A549 (cell line): ENCODE measurements at regions not wholly inside any gene's neighbourhood (a gene's known extent, or its start where the extent isn't known, plus 50 kb on each side); places are given as distances from the start of the nearest gene placed in this dataset.

ENCODE experiments used
- CEBPB ChIP-seq, 2 experiments: fragments of >200 bp in 1 of 2; sonication (Bioruptor Twin) in 1 of 2; formaldehyde crosslinking in 1 of 2; IDR thresholded peaks; 2 replicates each; pipeline ENCODE4 v1.6.1; 2012 to 2016
- CHD2 ChIP-seq: fragments of 150-350 bp; IDR thresholded peaks from 2 replicates; pipeline ENCODE4 v1.6.1; 2014; ENCODE audit warnings: low read length; ENCODE audit not compliant: partially characterized antibody
- EP300 ChIP-seq, 2 experiments: fragments of >200 bp; sonication (Bioruptor Twin); formaldehyde crosslinking; IDR thresholded peaks; 2 replicates in 1 of 2; 3 replicates in 1 of 2; pipeline ENCODE4 v1.6.1; 2016 to 2017
- HDAC2 ChIP-seq: fragments of 200-600 bp; sonication (generic); IDR thresholded peaks from 2 replicates; pipeline ENCODE4 v1.6.1; 2016
- MYC ChIP-seq: IDR thresholded peaks from 2 replicates; pipeline ENCODE4 v1.6.1; 2012; ENCODE audit warnings: mild to moderate bottlenecking, inconsistent platforms, low read length, improper control_type of control experiment, borderline replicate concordance
- POLR2A ChIP-seq: IDR thresholded peaks from 2 replicates; pipeline ENCODE4 v1.6.1; 2012; ENCODE audit warnings: mild to moderate bottlenecking, low read length
- RAD21 ChIP-seq, 2 experiments: fragments of >200 bp in 1 of 2; sonication (Bioruptor Twin) in 1 of 2; formaldehyde crosslinking in 1 of 2; IDR thresholded peaks in 1 of 2; conservative IDR thresholded peaks in 1 of 2; 2 replicates in 1 of 2; 3 replicates in 1 of 2; pipeline ENCODE4 v1.6.1; 2012 to 2018; ENCODE audit warnings: inconsistent platforms in 1 of 2
- SMC3 ChIP-seq: fragments of >200 bp; sonication (Bioruptor Twin); formaldehyde crosslinking; IDR thresholded peaks from 3 replicates; pipeline ENCODE4 v1.6.1; 2018; ENCODE audit warnings: inconsistent platforms
- TF ChIP-seq, protein P1 (sequence below): fragments of >200 bp; sonication (Bioruptor Twin); formaldehyde crosslinking; IDR thresholded peaks from 3 replicates; pipeline ENCODE4 v1.5.1; 2016
- TF ChIP-seq, protein P2 (sequence below): IDR thresholded peaks from 2 replicates; pipeline ENCODE4 v1.6.1; 2012

GRCh38 chr4:94116842-94117241 is 90.8 kb upstream of the SMARCAD1 start:
- no peak for TF ChIP-seq SMC3
- TF ChIP-seq, protein P1, sequence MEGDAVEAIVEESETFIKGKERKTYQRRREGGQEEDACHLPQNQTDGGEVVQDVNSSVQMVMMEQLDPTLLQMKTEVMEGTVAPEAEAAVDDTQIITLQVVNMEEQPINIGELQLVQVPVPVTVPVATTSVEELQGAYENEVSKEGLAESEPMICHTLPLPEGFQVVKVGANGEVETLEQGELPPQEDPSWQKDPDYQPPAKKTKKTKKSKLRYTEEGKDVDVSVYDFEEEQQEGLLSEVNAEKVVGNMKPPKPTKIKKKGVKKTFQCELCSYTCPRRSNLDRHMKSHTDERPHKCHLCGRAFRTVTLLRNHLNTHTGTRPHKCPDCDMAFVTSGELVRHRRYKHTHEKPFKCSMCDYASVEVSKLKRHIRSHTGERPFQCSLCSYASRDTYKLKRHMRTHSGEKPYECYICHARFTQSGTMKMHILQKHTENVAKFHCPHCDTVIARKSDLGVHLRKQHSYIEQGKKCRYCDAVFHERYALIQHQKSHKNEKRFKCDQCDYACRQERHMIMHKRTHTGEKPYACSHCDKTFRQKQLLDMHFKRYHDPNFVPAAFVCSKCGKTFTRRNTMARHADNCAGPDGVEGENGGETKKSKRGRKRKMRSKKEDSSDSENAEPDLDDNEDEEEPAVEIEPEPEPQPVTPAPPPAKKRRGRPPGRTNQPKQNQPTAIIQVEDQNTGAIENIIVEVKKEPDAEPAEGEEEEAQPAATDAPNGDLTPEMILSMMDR = no peak
- TF ChIP-seq CEBPB (IDR thresholded peaks at IDR 0.05) = no peak
- TF ChIP-seq EP300 (IDR thresholded peaks at IDR 0.05) = no peak
- TF ChIP-seq POLR2A = no peak
- TF ChIP-seq MYC = no peak
- TF ChIP-seq RAD21 (conservative IDR thresholded peaks at IDR 0.05 in 1 of 2, IDR thresholded peaks at IDR 0.05 in 1 of 2) = no peak
- TF ChIP-seq, protein P2, sequence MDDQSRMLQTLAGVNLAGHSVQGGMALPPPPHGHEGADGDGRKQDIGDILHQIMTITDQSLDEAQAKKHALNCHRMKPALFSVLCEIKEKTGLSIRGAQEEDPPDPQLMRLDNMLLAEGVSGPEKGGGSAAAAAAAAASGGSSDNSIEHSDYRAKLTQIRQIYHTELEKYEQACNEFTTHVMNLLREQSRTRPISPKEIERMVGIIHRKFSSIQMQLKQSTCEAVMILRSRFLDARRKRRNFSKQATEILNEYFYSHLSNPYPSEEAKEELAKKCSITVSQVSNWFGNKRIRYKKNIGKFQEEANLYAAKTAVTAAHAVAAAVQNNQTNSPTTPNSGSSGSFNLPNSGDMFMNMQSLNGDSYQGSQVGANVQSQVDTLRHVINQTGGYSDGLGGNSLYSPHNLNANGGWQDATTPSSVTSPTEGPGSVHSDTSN = no peak
- no peak for TF ChIP-seq CHD2
- no peak for TF ChIP-seq HDAC2
